Activated CD4-positive, alpha-beta T cell treated with anti-CD3 and anti-CD28 coated beads for 1 hour (primary cell): ENCODE measurements at regions not wholly inside any gene's neighbourhood (a gene's known extent, or its start where the extent isn't known, plus 50 kb on each side); places are given as distances from the start of the nearest gene placed in this dataset.
"Not testable (repeated sequence)": the region's sequence is repeated elsewhere in the genome, so short reads cannot be mapped to it uniquely, and the experiment has no call there.

Experiments used
- DNase-seq: peaks from one replicate; pipeline ENCODE4 v3.0.0-alpha.2; 2020

GRCh38 chr1:234838182-234838581 is 228.2 kb upstream of the IRF2BP2 start:
- no peak for DNase-seq

DNA sequence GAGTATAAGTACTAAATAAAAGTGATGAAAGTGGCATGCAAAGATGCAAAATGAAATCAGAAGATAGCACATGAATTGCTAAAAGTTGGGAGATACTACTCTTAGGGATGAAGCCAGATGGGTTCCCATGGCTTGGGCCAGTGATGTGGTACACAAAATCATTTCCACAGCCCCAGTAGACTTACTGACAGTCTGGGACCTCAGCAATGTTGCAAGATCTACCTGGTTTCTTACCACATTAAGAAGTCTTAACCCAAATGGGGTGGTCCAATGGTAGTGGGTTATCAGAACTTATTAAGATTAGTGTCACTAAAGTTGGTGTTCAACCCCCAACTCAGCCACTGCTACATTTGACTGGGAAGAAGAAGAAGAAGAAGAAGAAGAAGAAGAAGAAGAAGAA is 227.7 kb upstream of the IRF2BP2 start:
- DNase-seq, result no peak

DNA sequence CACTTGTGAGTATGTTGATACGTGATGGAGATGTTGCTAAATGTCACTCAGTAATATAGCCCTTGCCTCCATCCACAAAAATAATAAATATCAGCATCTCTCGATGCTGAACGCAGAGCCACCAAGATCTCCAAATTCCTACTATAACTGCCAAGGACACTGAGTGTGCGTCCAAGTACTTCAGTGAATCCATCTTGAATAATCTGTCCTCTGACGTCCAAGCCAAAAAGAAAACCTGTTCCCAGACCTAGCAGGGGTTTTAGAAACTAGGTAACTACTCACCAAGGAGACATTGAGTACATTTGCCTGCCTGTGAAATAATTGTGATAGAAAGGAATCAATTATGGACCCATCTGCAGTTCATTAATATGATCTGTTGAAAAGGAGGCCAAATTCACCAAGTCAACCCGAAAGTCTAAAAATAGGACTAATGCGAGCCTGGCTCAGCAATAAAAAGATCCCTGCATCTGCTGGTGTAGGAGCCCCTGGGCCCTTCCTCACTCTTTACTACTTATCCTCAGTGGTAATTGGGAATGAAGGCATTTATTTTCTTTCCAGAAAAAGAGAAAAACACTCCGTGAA is 226.9 kb upstream of the IRF2BP2 start:
- no peak for DNase-seq

- DNase-seq, result no peak
Measured at GRCh38 chr1:234836045-234836681, 226.2 kb upstream of the IRF2BP2 start.

DNA sequence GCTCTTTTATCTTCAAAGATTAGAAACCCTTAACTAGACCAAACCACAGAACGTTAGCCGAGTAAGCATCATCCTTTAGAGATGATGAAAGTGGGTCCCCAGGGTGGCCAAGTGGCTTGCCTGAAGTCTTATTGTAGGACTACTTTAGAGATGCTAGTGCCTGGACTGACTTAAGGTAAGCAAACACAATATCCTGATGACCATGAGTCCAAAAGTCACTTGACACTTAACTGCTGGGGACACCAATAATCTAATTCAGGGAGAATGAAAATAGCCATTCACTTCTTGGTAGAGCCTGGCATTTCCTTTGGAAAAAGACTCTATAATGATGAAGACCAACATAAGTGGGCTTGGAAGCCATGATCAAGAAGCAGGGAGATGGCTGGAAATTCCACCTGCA is 225.3 kb upstream of the IRF2BP2 start:
- DNase-seq, result no peak

DNA sequence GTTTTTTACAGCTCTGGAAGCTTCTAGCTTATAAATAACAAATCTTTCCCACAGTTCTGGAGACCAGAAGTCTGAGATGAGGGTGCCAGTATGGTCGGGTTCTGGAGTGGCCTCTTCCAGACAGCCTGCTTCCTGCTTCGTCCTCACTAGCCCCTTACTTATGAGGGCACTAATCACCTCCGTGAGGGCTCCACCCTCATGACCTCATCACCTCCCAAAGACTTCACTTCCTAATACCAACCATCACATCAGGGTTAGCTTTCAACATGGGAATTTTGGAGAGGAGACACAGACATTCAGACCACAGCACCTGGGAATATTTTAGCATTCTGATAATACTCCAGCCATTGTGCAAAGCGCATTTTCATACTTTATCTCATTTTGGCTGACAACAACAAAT is 223.7 kb upstream of the IRF2BP2 start:
- DNase-seq, result no peak

GRCh38 chr1:234833118-234833517 is 223.1 kb upstream of the IRF2BP2 start:
- no peak for DNase-seq

- DNase-seq, result no peak
Measured at GRCh38 chr1:234827656-234828055, 217.7 kb upstream of the IRF2BP2 start.

- DNase-seq, result no peak
Measured at GRCh38 chr1:234827181-234827580, 217.2 kb upstream of the IRF2BP2 start.

GRCh38 chr1:234826352-234826751 is 216.4 kb upstream of the IRF2BP2 start:
- no peak for DNase-seq

- DNase-seq, result no peak
Measured at GRCh38 chr1:234825498-234826165, 215.7 kb upstream of the IRF2BP2 start.

GRCh38 chr1:234824836-234825235 is 214.9 kb upstream of the IRF2BP2 start:
- not testable (repeated sequence) for DNase-seq

DNA sequence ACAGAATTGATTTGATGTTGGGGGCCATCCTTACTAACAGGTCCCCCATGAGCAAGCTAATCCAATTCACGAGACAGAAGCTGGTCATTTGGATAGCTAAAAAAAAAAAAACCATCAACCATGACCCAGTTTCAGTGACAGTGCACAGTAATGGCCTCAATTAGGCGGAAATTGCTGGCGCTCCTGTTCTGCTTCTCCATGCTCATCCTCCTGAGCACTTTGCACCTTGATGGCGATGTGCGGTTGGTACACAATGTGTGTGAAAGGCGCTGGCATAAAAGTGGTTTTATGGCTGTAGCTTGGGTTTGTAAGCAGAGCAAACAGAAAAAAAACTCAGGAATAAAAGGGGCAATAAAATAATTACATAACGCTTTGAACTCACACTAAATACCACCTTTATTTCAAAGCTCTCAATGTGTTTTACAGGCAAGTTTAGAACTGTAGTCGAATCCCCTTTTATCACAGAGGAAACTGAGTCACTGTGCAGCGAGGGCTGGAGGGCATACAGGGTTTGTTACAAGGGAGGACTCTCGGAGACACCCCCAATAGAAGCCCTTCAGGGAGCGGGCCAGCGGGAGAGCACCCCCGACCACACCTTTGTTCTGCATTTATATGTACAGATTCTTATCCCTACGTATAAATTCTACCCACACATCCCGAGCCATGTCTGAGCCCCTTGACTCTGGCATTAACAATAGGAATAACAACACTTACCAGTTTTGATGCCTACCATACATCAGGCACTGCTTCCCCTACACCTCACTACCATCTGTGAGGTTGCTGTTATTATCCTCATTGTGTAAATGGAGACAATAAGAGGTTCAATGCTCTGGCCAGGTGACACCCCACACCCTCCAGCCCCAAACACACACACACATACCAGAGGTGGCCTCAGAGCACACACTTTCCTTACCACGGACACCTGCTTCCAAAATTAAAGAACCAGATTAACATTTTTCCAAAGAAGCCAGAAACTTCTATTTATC is 213.5 kb upstream of the IRF2BP2 start:
- no peak for DNase-seq

DNA sequence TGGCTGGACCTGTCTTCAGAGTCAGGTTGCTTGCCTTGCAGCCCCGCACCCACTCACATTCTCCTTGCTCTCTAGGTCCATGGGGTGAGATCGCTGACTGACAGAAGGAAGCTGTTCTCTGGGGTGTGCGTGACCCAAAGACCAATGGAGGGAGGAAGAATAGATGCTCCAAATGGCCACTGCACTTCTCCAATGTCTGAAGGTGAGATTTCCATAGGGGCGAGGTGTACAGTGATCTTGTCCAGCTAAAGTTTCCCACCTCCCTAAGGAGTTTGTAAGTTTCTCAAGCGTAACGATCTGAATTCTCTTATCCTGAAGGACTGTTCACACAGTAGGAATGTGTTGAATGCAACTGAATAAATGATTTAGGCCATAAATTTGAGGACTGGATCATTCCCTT is 211.9 kb upstream of the IRF2BP2 start:
- no peak for DNase-seq

- no peak for DNase-seq
Measured at GRCh38 chr1:234820597-234820996, 210.6 kb upstream of the IRF2BP2 start.

- DNase-seq, result not testable (repeated sequence)
Measured at GRCh38 chr1:234819845-234820244, 209.9 kb upstream of the IRF2BP2 start.

- not testable (repeated sequence) for DNase-seq
Measured at GRCh38 chr1:234818040-234818387, 208.0 kb upstream of the IRF2BP2 start.

DNA sequence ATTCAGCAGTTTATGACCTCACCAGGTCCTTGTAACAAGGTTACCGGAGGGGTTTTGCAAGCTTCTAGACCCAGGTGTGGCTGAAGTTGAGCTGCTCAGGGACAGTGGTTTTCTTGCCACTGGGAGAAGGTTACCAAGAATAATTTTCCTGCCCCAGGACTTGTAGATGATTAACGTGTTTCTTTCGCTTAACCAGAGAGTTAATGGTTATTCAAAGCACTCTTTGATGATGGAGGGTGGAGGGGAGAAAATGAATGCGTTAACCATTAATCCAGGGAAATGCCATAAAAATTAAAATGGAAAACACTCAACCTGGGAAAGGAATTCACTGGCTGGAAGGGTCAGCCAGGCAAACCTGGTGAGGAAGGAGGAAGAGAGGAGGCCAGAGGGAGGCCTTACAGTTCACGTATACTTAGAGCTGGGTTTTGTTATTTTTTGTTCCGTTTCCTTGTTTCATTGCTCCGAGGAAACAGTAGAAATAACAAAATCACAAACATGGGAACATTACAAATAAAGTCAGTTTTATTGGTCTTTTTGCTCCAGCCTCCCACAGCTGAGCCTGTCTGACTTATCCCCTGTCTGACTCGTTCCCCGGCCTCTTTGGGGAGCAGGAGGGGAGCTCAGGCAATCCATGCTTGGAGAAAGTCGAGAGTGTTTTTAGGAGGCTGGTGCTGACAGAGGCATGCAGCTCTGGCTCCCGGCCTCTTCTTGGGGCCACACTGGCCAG is 207.5 kb upstream of the IRF2BP2 start:
- not testable (repeated sequence) for DNase-seq

DNA sequence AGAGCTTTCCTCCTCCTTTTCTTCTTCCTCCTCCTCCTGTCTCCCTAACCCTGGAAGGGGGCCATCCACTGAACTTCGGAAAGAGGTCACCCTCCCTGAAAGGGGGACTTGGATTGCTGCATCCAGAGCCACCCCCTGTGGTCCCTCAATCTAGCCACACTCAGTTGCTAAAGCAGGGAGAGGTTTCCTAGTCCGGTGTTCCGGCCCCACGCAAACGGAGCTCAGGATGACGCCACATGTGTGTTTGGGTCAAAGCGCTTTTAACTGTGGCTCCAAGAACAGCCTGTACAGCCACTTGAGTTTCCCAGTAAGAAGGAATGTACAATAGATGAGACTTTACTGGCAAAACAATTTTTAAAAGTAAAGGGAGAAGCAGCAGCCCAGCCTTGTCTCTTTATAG is 206.9 kb upstream of the IRF2BP2 start:
- DNase-seq, result not testable (repeated sequence)

GRCh38 chr1:234816186-234816851 is 206.3 kb upstream of the IRF2BP2 start:
- not testable (repeated sequence) for DNase-seq

GRCh38 chr1:234815295-234815815 is 205.4 kb upstream of the IRF2BP2 start:
- DNase-seq, result not testable (repeated sequence)

- DNase-seq, result not testable (repeated sequence)
Measured at GRCh38 chr1:234814235-234814634, 204.3 kb upstream of the IRF2BP2 start.
